HepG2 (cell line): ENCODE measurements at regions not wholly inside any gene's neighbourhood (a gene's known extent, or its start where the extent isn't known, plus 50 kb on each side); places are given as distances from the start of the nearest gene placed in this dataset.

Source experiments
- ATAC-seq: fragments of 200-7000 bp; cut with Tn5 transposase; 3 replicates; pipeline ENCODE4 v1.9.1; 2020; ENCODE audit warnings: mild to moderate bottlenecking, moderate library complexity
- BruUV-seq: library from RNA; stranded (reverse); fragments of 400-500 nt; replicated peaks from 2 replicates; lab custom pipeline; 2021; lab: Mats Ljungman, UMichigan
- CTCF ChIA-PET: fragments of 300-600 bp; formaldehyde crosslinking; extraction: SDS; loops from one replicate; lab custom pipeline; 2021; ENCODE audit warnings: low total read pairs, inconsistent platforms, low intra/inter-chr PET ratio; lab: Yijun Ruan, JAX
- POLR2A ChIA-PET: fragments of 350-600 bp; sonication (Branson Sonifier 250); formaldehyde crosslinking; loops from one replicate; lab custom pipeline; 2020; ENCODE audit warnings: antibody characterized with exemption, inconsistent platforms; lab: Yijun Ruan, JAX
- DNase-seq: peaks from one replicate; pipeline ENCODE4 v3.0.0-alpha.2; 2015; ENCODE audit warnings: low spot score
- FAIRE-seq: peaks from 3 replicates; lab custom pipeline; 2011; peaks lifted over from hg19 to GRCh38; lab: Jason Lieb, UNC
- H2AFZ ChIP-seq: one replicate; pipeline ENCODE4 v1.6.1; 2011; ENCODE audit warnings: low read length, inconsistent platforms
- H3K27ac ChIP-seq: fragments of 300-600 bp; 3 replicates; pipeline ENCODE4 v1.8.0; 2011; ENCODE audit warnings: mixed run types, mild to moderate bottlenecking, mixed read lengths, low read length, inconsistent platforms; ENCODE audit not compliant: insufficient read depth; ENCODE audit errors: extremely low read length
- H3K27me3 ChIP-seq, 2 experiments: fragments of 200-600 bp in 1 of 2; 2 replicates in 1 of 2; 3 replicates in 1 of 2; pipeline versions ENCODE4 v1.6.0 to v1.8.0; 2011; ENCODE audit warnings: low read length in 2 of 2, mild to moderate bottlenecking in 2 of 2, moderate library complexity in 2 of 2, inconsistent platforms in 1 of 2; ENCODE audit not compliant: insufficient read depth in 2 of 2, control insufficient read depth in 1 of 2
- H3K36me3 ChIP-seq, 2 experiments: fragments of 200-600 bp in 1 of 2; replicated peaks in 1 of 2; 2 replicates in 1 of 2; 3 replicates in 1 of 2; pipeline versions ENCODE4 v1.5.1 to v1.8.0; 2011; ENCODE audit warnings: low read length in 2 of 2, inconsistent platforms in 1 of 2; ENCODE audit not compliant: insufficient read depth in 2 of 2, control insufficient read depth in 1 of 2
- H3K4me1 ChIP-seq: 2 replicates; pipeline ENCODE4 v1.5.1; 2012; ENCODE audit warnings: low read length, inconsistent platforms; ENCODE audit not compliant: insufficient read depth
- H3K4me2 ChIP-seq: 2 replicates; pipeline ENCODE4 v1.6.0; 2011; ENCODE audit warnings: low read depth, low read length, inconsistent platforms
- H3K4me3 ChIP-seq, 3 experiments: fragments of 200-600 bp in 1 of 3; sonication (generic), shearing (Covaris generic) in 1 of 3; replicated peaks in 1 of 3; 2 replicates each; pipeline ENCODE4 v1.5.1; 2011 to 2016; ENCODE audit warnings: low read length in 3 of 3, inconsistent platforms in 2 of 3, low read depth in 2 of 3, mild to moderate bottlenecking in 2 of 3, control low read depth in 1 of 3, mixed read lengths in 1 of 3; ENCODE audit not compliant: insufficient read depth in 1 of 3
- H3K79me2 ChIP-seq: one replicate; pipeline ENCODE4 v1.6.1; 2011; ENCODE audit warnings: low read length, inconsistent platforms; ENCODE audit not compliant: insufficient read depth
- H3K9ac ChIP-seq: 2 replicates; pipeline ENCODE4 v1.6.0; 2011; ENCODE audit warnings: mild to moderate bottlenecking, low read depth, low read length, inconsistent platforms; ENCODE audit not compliant: insufficient read depth
- H3K9me3 ChIP-seq: 2 replicates; pipeline ENCODE4 v1.5.1; 2012; ENCODE audit warnings: mild to moderate bottlenecking, low read length
- H4K20me1 ChIP-seq: 2 replicates; pipeline ENCODE4 v1.6.0; 2011; ENCODE audit warnings: inconsistent platforms, mild to moderate bottlenecking, low read length, moderate library complexity; ENCODE audit not compliant: insufficient read depth
- MATR3 ChIP-seq: sonication (generic); formaldehyde crosslinking; IDR thresholded peaks from 2 replicates; pipeline ENCODE4 v1.4.0; 2020; ENCODE audit warnings: missing genetic modification reagents
- WGBS: methylation state at CpG from one replicate; pipeline ENCODE4 v1.1.6; 2017; ENCODE audit warnings: low lambda C conversion rate; 5-methylcytosine and 5-hydroxymethylcytosine counted together
- in situ Hi-C: cut with HindIII; loops from 2 replicates; pipeline ENCODE4 v1.10.0; 2017; ENCODE audit warnings: low pct_unique_long_range_greater_than_20kb; ENCODE audit not compliant: extremely low pct_ligation_motif_present
- intact Hi-C: fragments of 100-400 bp; cut with micrococcal nuclease; formaldehyde crosslinking; loops from one replicate; pipeline ENCODE4 v1.10.0; 2022; ENCODE audit not compliant: unreplicated experiment
- TF ChIP-seq, protein P1 (sequence below), 2 experiments: fragments of 450-650 bp in 1 of 2; sonication (generic) in 1 of 2; formaldehyde crosslinking in 1 of 2; IDR thresholded peaks; 2 replicates each; pipeline versions ENCODE4 v1.6.1 to v1.8.0; 2016 to 2022; ENCODE audit warnings: antibody characterized with exemption in 1 of 2, mild to moderate bottlenecking in 1 of 2, missing genetic modification reagents in 1 of 2

DNA sequence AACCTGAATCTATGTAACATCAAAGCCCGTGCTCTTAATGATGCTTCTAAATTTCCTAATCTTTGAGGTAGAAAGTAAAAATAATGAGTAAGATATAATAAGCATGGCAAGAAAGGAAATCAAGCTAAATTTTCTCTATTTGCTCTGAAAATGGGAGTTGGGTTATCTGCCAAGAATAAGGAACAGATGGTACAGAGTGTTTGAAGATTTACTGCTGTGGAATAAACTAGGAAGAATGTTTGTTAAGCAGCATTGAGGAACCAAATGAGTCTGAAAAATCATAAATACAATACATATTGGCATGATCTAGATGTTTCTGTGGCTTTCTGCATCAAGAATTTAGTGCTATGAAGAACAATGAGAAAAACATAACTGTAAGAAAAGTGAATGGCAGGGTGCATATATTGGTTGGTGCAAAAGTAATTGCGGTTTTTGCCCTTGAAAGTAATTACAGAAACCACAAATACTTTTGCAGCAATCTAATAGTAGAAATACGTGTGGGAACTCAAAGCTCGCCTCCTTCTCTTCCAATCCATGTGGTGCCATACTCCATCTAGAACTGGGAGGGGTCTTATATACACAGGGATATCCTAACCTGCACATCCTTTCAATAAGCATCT lies 87.6 kb downstream of the SUCNR1 start:
- no peak overlapping the region for H3K9ac ChIP-seq
- H2AFZ ChIP-seq: no peak overlapping the region
- no peak for TF ChIP-seq MATR3
- TF ChIP-seq, protein P1, sequence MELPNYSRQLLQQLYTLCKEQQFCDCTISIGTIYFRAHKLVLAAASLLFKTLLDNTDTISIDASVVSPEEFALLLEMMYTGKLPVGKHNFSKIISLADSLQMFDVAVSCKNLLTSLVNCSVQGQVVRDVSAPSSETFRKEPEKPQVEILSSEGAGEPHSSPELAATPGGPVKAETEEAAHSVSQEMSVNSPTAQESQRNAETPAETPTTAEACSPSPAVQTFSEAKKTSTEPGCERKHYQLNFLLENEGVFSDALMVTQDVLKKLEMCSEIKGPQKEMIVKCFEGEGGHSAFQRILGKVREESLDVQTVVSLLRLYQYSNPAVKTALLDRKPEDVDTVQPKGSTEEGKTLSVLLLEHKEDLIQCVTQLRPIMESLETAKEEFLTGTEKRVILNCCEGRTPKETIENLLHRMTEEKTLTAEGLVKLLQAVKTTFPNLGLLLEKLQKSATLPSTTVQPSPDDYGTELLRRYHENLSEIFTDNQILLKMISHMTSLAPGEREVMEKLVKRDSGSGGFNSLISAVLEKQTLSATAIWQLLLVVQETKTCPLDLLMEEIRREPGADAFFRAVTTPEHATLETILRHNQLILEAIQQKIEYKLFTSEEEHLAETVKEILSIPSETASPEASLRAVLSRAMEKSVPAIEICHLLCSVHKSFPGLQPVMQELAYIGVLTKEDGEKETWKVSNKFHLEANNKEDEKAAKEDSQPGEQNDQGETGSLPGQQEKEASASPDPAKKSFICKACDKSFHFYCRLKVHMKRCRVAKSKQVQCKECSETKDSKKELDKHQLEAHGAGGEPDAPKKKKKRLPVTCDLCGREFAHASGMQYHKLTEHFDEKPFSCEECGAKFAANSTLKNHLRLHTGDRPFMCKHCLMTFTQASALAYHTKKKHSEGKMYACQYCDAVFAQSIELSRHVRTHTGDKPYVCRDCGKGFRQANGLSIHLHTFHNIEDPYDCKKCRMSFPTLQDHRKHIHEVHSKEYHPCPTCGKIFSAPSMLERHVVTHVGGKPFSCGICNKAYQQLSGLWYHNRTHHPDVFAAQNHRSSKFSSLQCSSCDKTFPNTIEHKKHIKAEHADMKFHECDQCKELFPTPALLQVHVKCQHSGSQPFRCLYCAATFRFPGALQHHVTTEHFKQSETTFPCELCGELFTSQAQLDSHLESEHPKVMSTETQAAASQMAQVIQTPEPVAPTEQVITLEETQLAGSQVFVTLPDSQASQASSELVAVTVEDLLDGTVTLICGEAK (IDR thresholded peaks at IDR 0.05): peak; percentile 88
- TF ChIP-seq, protein P1 (CRISPR knock-in tag; IDR thresholded peaks at IDR 0.05): no peak
- under 1% methylated on average over 4 of the region's 4 CpGs for WGBS
- POLR2A ChIA-PET: no interaction called here
- no peak overlapping the region for H3K4me2 ChIP-seq
- H3K27me3 ChIP-seq: no peaks in the 10 kb centered on the region
- no peaks in the 10 kb centered on the region for H3K9me3 ChIP-seq
- ATAC-seq (no peak), DNase-seq (no peak), FAIRE-seq (no peak)
- no peak overlapping the region for H3K4me3 ChIP-seq
- no peak overlapping the region for H3K27ac ChIP-seq
- H3K36me3 ChIP-seq: no peaks in the 10 kb centered on the region
- no peaks in the 10 kb centered on the region for H4K20me1 ChIP-seq
- H3K4me1 ChIP-seq: no peaks in the 10 kb centered on the region
- intact Hi-C loops (no loop called here), in situ Hi-C loops (no loop called here)
- no TSS peak for BruUV-seq
- H3K79me2 ChIP-seq: no peaks in the 10 kb centered on the region
- CTCF ChIA-PET: no interaction called here
